Left ventricle myocardium inferior (tissue), 1 donor: ENCODE measurements at regions not wholly inside any gene's neighbourhood (a gene's known extent, or its start where the extent isn't known, plus 50 kb on each side); places are given as distances from the start of the nearest gene placed in this dataset.
A peak's percentile ranks its signal among the peaks of the same experiment; 100 is the strongest.
"Not testable (repeated sequence)": the region's sequence is repeated elsewhere in the genome, so short reads cannot be mapped to it uniquely, and the experiment has no call there.

Experiments used
- DNase-seq: peaks from one replicate; pipeline ENCODE4 v3.0.0-alpha.2; 2020
- H3K27ac ChIP-seq: fragments of 200-600 bp; replicated peaks from 2 replicates; pipeline ENCODE4 v1.8.0; 2021
- H3K27me3 ChIP-seq: fragments of 200-600 bp; 2 replicates; pipeline ENCODE4 v1.8.0; 2021; ENCODE audit warnings: low read depth
- H3K36me3 ChIP-seq: fragments of 200-600 bp; 2 replicates; pipeline ENCODE4 v1.8.0; 2021
- H3K4me1 ChIP-seq: fragments of 200-600 bp; 2 replicates; pipeline ENCODE4 v1.8.0; 2021
- H3K4me3 ChIP-seq: fragments of 200-600 bp; 2 replicates; pipeline ENCODE4 v1.8.0; 2021; ENCODE audit warnings: mild to moderate bottlenecking, moderate library complexity
- H3K9me3 ChIP-seq: fragments of 200-600 bp; replicated peaks from 2 replicates; pipeline ENCODE4 v1.8.0; 2021
- intact Hi-C: fragments of 100-400 bp; cut with micrococcal nuclease; formaldehyde crosslinking; loops from one replicate; pipeline ENCODE4 v1.11.0; 2022
- TF ChIP-seq, protein P1 (sequence below): fragments of 200-600 bp; IDR thresholded peaks from 2 replicates; pipeline ENCODE4 v1.8.0; 2021; ENCODE audit warnings: antibody characterized with exemption, mild to moderate bottlenecking, borderline replicate concordance
- donor health status: DM: no; HTN: yes; CAD: no; lungs with severe emphysema.

GRCh38 chr17:64736804-64737492 lies 74.8 kb upstream of the SMURF2 start:
- no peak overlapping the region for H3K4me3 ChIP-seq
- no peaks in the 10 kb centered on the region for H3K27me3 ChIP-seq
- intact Hi-C loops: no loop called here
- H3K36me3 ChIP-seq: no peaks in the 10 kb centered on the region
- no peak overlapping the region for H3K27ac ChIP-seq
- DNase-seq: no peak
- H3K4me1 ChIP-seq: peaks cover 41% of the 10 kb centered on the region
- TF ChIP-seq, protein P1, sequence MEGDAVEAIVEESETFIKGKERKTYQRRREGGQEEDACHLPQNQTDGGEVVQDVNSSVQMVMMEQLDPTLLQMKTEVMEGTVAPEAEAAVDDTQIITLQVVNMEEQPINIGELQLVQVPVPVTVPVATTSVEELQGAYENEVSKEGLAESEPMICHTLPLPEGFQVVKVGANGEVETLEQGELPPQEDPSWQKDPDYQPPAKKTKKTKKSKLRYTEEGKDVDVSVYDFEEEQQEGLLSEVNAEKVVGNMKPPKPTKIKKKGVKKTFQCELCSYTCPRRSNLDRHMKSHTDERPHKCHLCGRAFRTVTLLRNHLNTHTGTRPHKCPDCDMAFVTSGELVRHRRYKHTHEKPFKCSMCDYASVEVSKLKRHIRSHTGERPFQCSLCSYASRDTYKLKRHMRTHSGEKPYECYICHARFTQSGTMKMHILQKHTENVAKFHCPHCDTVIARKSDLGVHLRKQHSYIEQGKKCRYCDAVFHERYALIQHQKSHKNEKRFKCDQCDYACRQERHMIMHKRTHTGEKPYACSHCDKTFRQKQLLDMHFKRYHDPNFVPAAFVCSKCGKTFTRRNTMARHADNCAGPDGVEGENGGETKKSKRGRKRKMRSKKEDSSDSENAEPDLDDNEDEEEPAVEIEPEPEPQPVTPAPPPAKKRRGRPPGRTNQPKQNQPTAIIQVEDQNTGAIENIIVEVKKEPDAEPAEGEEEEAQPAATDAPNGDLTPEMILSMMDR: peak; percentile 67
- H3K9me3 ChIP-seq: no peaks in the 10 kb centered on the region

- Histone ChIP-seq H3K36me3 (no peaks in the 10 kb centered on the region), H3K27ac (peak overlapping the region; percentile 50), H3K4me1 (peaks cover 16% of the 10 kb centered on the region), H3K27me3 (no peaks in the 10 kb centered on the region), H3K9me3 (no peaks in the 10 kb centered on the region), H3K4me3 (no peak overlapping the region)
- intact Hi-C loops: no loop called here
- TF ChIP-seq, protein P1: no peak
- DNase-seq: peak; percentile 46
These were observed 70.4 kb upstream of the SMURF2 start for GRCh38 chr17:64732336-64733006.

DNA sequence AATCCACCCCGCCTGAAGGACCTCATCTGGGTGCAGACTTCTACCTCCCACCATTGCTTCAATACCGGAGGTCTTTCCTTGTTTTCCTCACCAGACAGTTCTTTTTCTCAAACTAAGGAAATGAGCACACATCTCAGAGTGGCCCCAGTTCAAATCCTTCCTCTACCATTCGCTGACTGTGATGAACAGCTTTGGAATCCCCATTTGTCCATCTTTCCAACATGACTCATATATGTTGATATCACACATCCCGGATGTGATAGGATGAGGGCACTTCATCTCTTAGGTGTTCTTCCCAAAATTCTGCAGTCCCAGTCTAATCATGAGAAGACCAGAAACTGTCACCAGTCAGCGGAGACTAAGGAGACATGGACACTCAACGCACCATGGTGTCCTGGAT lies 67.9 kb upstream of the SMURF2 start:
- H3K27ac ChIP-seq, H3K27me3 ChIP-seq, intact Hi-C loops, H3K36me3 ChIP-seq, H3K9me3 ChIP-seq, DNase-seq, H3K4me3 ChIP-seq: not testable (repeated sequence)
- H3K4me1 ChIP-seq: peaks cover 16% of the 10 kb centered on the region

DNA sequence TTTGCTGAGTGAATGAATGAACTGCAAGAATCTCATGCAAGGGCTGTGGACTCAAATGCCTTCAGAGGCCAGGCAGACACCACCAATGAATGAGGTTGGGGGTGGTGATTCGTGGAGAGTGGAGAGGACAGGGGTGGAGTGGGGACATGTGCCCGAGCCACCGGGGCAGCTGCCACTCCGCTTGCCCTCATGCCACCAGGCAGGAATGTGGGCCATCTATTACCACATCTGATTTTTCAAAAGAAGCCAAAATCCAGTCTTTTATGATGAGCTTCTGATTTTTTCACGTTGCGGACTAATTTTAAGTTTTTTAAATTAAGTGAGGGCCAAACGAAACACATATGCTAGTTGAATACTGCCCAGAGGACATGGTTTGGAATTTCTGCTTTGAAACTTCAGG lies 67.1 kb upstream of the SMURF2 start:
- TF ChIP-seq, protein P1: no peak
- Histone ChIP-seq H3K9me3 (no peaks in the 10 kb centered on the region), H3K4me1 (peaks cover 21% of the 10 kb centered on the region), H3K36me3 (no peaks in the 10 kb centered on the region), H3K27ac (no peak overlapping the region), H3K4me3 (no peak overlapping the region), H3K27me3 (no peaks in the 10 kb centered on the region)
- DNase-seq: no peak
- intact Hi-C loops: no loop called here

- TF ChIP-seq, protein P1: no peak
- Histone ChIP-seq H3K27me3 (no peaks in the 10 kb centered on the region), H3K4me3 (no peak overlapping the region), H3K4me1 (peaks cover 30% of the 10 kb centered on the region), H3K9me3 (no peaks in the 10 kb centered on the region), H3K27ac (peak overlapping the region; percentile 36), H3K36me3 (no peaks in the 10 kb centered on the region)
- DNase-seq: no peak
- intact Hi-C loops: no loop called here
These were observed 66.1 kb upstream of the SMURF2 start for GRCh38 chr17:64728041-64728695.

DNA sequence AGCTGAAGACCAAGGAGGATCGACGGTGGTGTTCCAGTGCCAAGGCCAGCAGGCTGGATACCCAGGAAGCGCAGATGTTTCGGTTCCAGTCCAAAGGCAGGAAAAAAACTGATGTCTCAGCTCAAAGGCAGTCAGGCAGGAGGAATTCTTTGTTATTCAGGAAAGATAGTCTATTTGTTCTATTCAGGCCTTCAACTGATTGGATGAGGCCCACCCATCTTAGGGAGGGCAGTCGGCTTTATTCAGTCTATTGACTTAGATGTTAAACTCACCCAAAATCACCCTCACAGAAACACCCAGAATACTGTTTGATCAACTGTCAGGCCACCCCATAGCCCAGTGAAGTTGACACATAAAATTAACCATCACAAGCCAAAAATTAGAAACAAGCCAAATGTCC lies 63.9 kb upstream of the SMURF2 start:
- H3K27me3 ChIP-seq, H3K36me3 ChIP-seq, H3K27ac ChIP-seq, intact Hi-C loops, H3K9me3 ChIP-seq, H3K4me3 ChIP-seq, DNase-seq: not testable (repeated sequence)
- H3K4me1 ChIP-seq: peaks cover 15% of the 10 kb centered on the region

GRCh38 chr17:64724246-64724645 lies 62.1 kb upstream of the SMURF2 start:
- H3K9me3 ChIP-seq, intact Hi-C loops: not testable (repeated sequence)
- peak overlapping the region; percentile 69 for H3K27ac ChIP-seq

More at GRCh38 chr17:64724246-64724645, 62.1 kb upstream of the SMURF2 start:
- H3K36me3 ChIP-seq, H3K27me3 ChIP-seq, H3K4me3 ChIP-seq: not testable (repeated sequence)
- DNase-seq: peak; percentile 71
- H3K4me1 ChIP-seq: peaks cover 15% of the 10 kb centered on the region
